SK-N-SH treated with all-trans-retinoic acid at 6 μM for 48 hours (cell line): ENCODE measurements at regions not wholly inside any gene's neighbourhood (a gene's known extent, or its start where the extent isn't known, plus 50 kb on each side); places are given as distances from the start of the nearest gene placed in this dataset.

Experiments used
- ATAC-seq: fragments of 200-7000 bp; cut with Tn5 transposase; 3 replicates; pipeline ENCODE4 v1.9.1; 2020; ENCODE audit warnings: mild to moderate bottlenecking, moderate library complexity
- ARNTL ChIP-seq: fragments of 450-650 bp; formaldehyde crosslinking; IDR thresholded peaks from 2 replicates; pipeline ENCODE4 v1.5.0; 2020; ENCODE audit warnings: low read depth, mild to moderate bottlenecking, moderate library complexity, borderline replicate concordance
- BACH2 ChIP-seq: fragments of 250-450 bp; sonication (Bioruptor Pico); IDR thresholded peaks from 2 replicates; pipeline ENCODE4 v1.9.0; 2021; ENCODE audit warnings: mild to moderate bottlenecking, borderline replicate concordance
- CREB5 ChIP-seq: fragments of 250-450 bp; sonication (Bioruptor Pico); IDR thresholded peaks from 2 replicates; pipeline ENCODE4 v1.5.1; 2020; ENCODE audit warnings: low read depth, mild to moderate bottlenecking, moderate library complexity
- CSDC2 ChIP-seq: fragments of 250-450 bp; sonication (Bioruptor Pico); IDR thresholded peaks from 2 replicates; pipeline ENCODE4 v1.5.0; 2020; ENCODE audit warnings: mild to moderate bottlenecking, moderate library complexity
- CSRNP3 ChIP-seq: fragments of 250-450 bp; sonication (Bioruptor Pico); IDR thresholded peaks from 2 replicates; pipeline ENCODE4 v1.5.1; 2021; ENCODE audit warnings: mild to moderate bottlenecking, moderate library complexity
- ESRRG ChIP-seq: fragments of 250-450 bp; sonication (Bioruptor Pico); IDR thresholded peaks from 2 replicates; pipeline ENCODE4 v1.6.1; 2021; ENCODE audit warnings: mild to moderate bottlenecking
- GLIS3 ChIP-seq: fragments of 250-450 bp; sonication (Bioruptor Pico); IDR thresholded peaks from 2 replicates; pipeline ENCODE4 v1.5.0; 2020; ENCODE audit warnings: mild to moderate bottlenecking, moderate library complexity
- ISL1 ChIP-seq: fragments of 250-450 bp; sonication (Bioruptor Pico); IDR thresholded peaks from 2 replicates; pipeline ENCODE4 v2.1.2; 2022; ENCODE audit warnings: mild to moderate bottlenecking, moderate library complexity
- OSR1 ChIP-seq: fragments of 250-450 bp; sonication (Bioruptor Pico); IDR thresholded peaks from 2 replicates; pipeline ENCODE4 v1.8.0; 2022; ENCODE audit warnings: moderate library complexity, mild to moderate bottlenecking, inconsistent platforms
- PATZ1 ChIP-seq: fragments of 250-450 bp; sonication (Bioruptor Pico); IDR thresholded peaks from 2 replicates; pipeline ENCODE4 v1.8.0; 2020; ENCODE audit warnings: mild to moderate bottlenecking, moderate library complexity, borderline replicate concordance
- POU6F1 ChIP-seq: fragments of 250-450 bp; sonication (Bioruptor Pico); IDR thresholded peaks from 2 replicates; pipeline ENCODE4 v1.8.0; 2021; ENCODE audit warnings: low read depth, mild to moderate bottlenecking, moderate library complexity, borderline replicate concordance
- PPARA ChIP-seq: fragments of 250-450 bp; sonication (Bioruptor Pico); IDR thresholded peaks from 2 replicates; pipeline ENCODE4 v1.5.0; 2020; ENCODE audit warnings: mild to moderate bottlenecking, borderline replicate concordance
- RARB ChIP-seq: fragments of 250-450 bp; sonication (Bioruptor Pico); IDR thresholded peaks from 2 replicates; pipeline ENCODE4 v1.8.0; 2021; ENCODE audit warnings: mild to moderate bottlenecking, moderate library complexity
- SNAI2 ChIP-seq: fragments of 250-450 bp; sonication (Bioruptor Pico); IDR thresholded peaks from 2 replicates; pipeline ENCODE4 v1.5.0; 2020; ENCODE audit warnings: mild to moderate bottlenecking, moderate library complexity
- TCF4 ChIP-seq: fragments of 250-450 bp; sonication (Bioruptor Pico); IDR thresholded peaks from 2 replicates; pipeline ENCODE4 v1.8.0; 2021; ENCODE audit warnings: mild to moderate bottlenecking, moderate library complexity, borderline replicate concordance
- TOX ChIP-seq: fragments of 250-450 bp; sonication (Bioruptor Pico); IDR thresholded peaks from 2 replicates; pipeline ENCODE4 v1.8.0; 2021; ENCODE audit warnings: mild to moderate bottlenecking, moderate library complexity, borderline replicate concordance
- TSHZ2 ChIP-seq: fragments of 250-450 bp; sonication (Bioruptor Pico); IDR thresholded peaks from 2 replicates; pipeline ENCODE4 v1.5.0; 2020; ENCODE audit warnings: mild to moderate bottlenecking, moderate library complexity
- ZC3H10 ChIP-seq: fragments of 250-450 bp; sonication (Bioruptor Pico); IDR thresholded peaks from 2 replicates; pipeline ENCODE4 v1.5.1; 2021; ENCODE audit warnings: mild to moderate bottlenecking, moderate library complexity
- ZFP3 ChIP-seq: fragments of 250-450 bp; sonication (Bioruptor Pico); IDR thresholded peaks from 2 replicates; pipeline ENCODE4 v1.5.0; 2020; ENCODE audit warnings: mild to moderate bottlenecking, moderate library complexity
- ZFP30 ChIP-seq: fragments of 450-650 bp; formaldehyde crosslinking; IDR thresholded peaks from 2 replicates; pipeline ENCODE4 v1.5.0; 2022; ENCODE audit warnings: mild to moderate bottlenecking, moderate library complexity
- ZNF565 ChIP-seq: fragments of 450-650 bp; formaldehyde crosslinking; conservative IDR thresholded peaks from 2 replicates; pipeline ENCODE4 v1.5.0; 2020; ENCODE audit warnings: low read depth, mild to moderate bottlenecking, moderate library complexity
- ZNF8 ChIP-seq: fragments of 450-650 bp; formaldehyde crosslinking; IDR thresholded peaks from 2 replicates; pipeline ENCODE4 v1.5.0; 2020; ENCODE audit warnings: mild to moderate bottlenecking, moderate library complexity

GRCh38 chr16:35258381-35258780, 1799.0 kb downstream of the TP53TG3F start:
- no peak for TF ChIP-seq RARB (CRISPR knock-in tag)
- TF ChIP-seq GLIS3, result no peak
- TF ChIP-seq ARNTL (CRISPR knock-in tag), result no peak
- no peak for TF ChIP-seq PATZ1
- TF ChIP-seq TOX (CRISPR knock-in tag), result no peak
- no peak for TF ChIP-seq ZFP30
- no peak for TF ChIP-seq TCF4 (CRISPR knock-in tag)
- TF ChIP-seq ZNF565, result no peak
- no peak for TF ChIP-seq POU6F1 (CRISPR knock-in tag)
- TF ChIP-seq OSR1 (CRISPR knock-in tag), result no peak
- TF ChIP-seq SNAI2 (CRISPR knock-in tag), result no peak
- TF ChIP-seq ZC3H10 (CRISPR knock-in tag), result no peak
- no peak for TF ChIP-seq CSRNP3 (CRISPR knock-in tag)
- no peak for TF ChIP-seq ISL1
- no peak for TF ChIP-seq CSDC2 (CRISPR knock-in tag)
- TF ChIP-seq ZNF8, result no peak
- TF ChIP-seq CREB5, result no peak
- TF ChIP-seq, all 23 proteins: peak for 0
- no peak for ATAC-seq

- ATAC-seq, result no peak
Observed at GRCh38 chr16:35295856-35296255, 1836.4 kb downstream of the TP53TG3F start.

GRCh38 chr16:35296962-35297653, 1837.7 kb downstream of the TP53TG3F start:
- TF ChIP-seq OSR1 (CRISPR knock-in tag) (no peak), ZFP3 (CRISPR knock-in tag) (no peak), ZNF565 (no peak), BACH2 (CRISPR knock-in tag) (no peak), ARNTL (CRISPR knock-in tag) (no peak), PATZ1 (no peak), ESRRG (CRISPR knock-in tag) (no peak), CREB5 (no peak), SNAI2 (CRISPR knock-in tag) (no peak), CSRNP3 (CRISPR knock-in tag) (no peak), TSHZ2 (CRISPR knock-in tag) (no peak), TOX (CRISPR knock-in tag) (no peak), PPARA (no peak), RARB (CRISPR knock-in tag) (no peak), ZNF8 (no peak)

More at GRCh38 chr16:35295856-35296255, 1836.4 kb downstream of the TP53TG3F start:
- no peak for TF ChIP-seq TOX (CRISPR knock-in tag)
- TF ChIP-seq ARNTL (CRISPR knock-in tag), result no peak
- no peak for TF ChIP-seq GLIS3
- TF ChIP-seq RARB (CRISPR knock-in tag), result no peak
- TF ChIP-seq, all 23 proteins: peak for 0

More at GRCh38 chr16:35296962-35297653, 1837.7 kb downstream of the TP53TG3F start:
- no peak for ATAC-seq
